Sigmoid colon (tissue), 4 donors: ENCODE measurements at regions not wholly inside any gene's neighbourhood (a gene's known extent, or its start where the extent isn't known, plus 50 kb on each side); places are given as distances from the start of the nearest gene placed in this dataset.

ENCODE experiments used
- EP300 ChIP-seq, 4 donors: sonication (generic); formaldehyde crosslinking; IDR thresholded peaks; one replicate each; pipeline ENCODE4 v1.6.1; 2017; ENCODE audit warnings: antibody characterized with exemption in 4 of 4
- POLR2A ChIP-seq, 2 donors: fragments of 450-650 bp; IDR thresholded peaks; one replicate each; pipeline ENCODE4 v1.6.1; 2016; ENCODE audit warnings: antibody characterized with exemption in 2 of 2, mild to moderate bottlenecking in 2 of 2, moderate library complexity in 2 of 2
- POLR2AphosphoS5 ChIP-seq, 4 donors: sonication (generic); formaldehyde crosslinking; IDR thresholded peaks; one replicate each; pipeline ENCODE4 v1.6.1; 2017; ENCODE audit warnings: antibody characterized with exemption in 4 of 4
- TF ChIP-seq, protein P1 (sequence below), 4 experiments: fragments of 450-650 bp in 3 of 4; fragments of 200-600 bp in 1 of 4; IDR thresholded peaks; one replicate each; pipeline ENCODE4 v1.5.1; 2016 to 2019; ENCODE audit warnings: antibody characterized with exemption in 4 of 4, mild to moderate bottlenecking in 3 of 4, moderate library complexity in 2 of 4

DNA sequence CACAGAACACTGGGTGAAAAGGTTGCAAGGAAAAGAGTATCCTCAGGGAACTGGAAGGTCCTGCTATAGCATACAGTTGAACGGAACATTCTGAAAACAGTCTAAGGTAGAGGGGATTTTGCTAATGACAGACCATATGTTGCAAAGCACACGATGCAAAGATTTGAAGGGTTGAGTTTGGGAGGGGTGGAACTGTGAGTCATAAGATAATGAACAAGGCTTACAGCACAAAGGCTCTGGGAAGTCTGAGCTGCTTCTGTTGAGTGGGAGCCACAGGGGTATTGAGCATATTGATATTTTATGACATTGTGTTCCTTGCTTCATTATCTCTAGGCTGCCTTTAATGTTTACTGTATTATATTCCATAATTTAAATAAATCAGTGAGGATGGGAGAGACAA, 104.9 kb downstream of the PLPPR4 start:
- no peak for TF ChIP-seq POLR2AphosphoS5 (IDR thresholded peaks at IDR 0.05)
- TF ChIP-seq, protein P1, sequence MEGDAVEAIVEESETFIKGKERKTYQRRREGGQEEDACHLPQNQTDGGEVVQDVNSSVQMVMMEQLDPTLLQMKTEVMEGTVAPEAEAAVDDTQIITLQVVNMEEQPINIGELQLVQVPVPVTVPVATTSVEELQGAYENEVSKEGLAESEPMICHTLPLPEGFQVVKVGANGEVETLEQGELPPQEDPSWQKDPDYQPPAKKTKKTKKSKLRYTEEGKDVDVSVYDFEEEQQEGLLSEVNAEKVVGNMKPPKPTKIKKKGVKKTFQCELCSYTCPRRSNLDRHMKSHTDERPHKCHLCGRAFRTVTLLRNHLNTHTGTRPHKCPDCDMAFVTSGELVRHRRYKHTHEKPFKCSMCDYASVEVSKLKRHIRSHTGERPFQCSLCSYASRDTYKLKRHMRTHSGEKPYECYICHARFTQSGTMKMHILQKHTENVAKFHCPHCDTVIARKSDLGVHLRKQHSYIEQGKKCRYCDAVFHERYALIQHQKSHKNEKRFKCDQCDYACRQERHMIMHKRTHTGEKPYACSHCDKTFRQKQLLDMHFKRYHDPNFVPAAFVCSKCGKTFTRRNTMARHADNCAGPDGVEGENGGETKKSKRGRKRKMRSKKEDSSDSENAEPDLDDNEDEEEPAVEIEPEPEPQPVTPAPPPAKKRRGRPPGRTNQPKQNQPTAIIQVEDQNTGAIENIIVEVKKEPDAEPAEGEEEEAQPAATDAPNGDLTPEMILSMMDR (IDR thresholded peaks at IDR 0.05): no peak
- TF ChIP-seq POLR2A (IDR thresholded peaks at IDR 0.05): no peak
- no peak for TF ChIP-seq EP300 (IDR thresholded peaks at IDR 0.05)
